K562 (cell line): ENCODE measurements at regions not wholly inside any gene's neighbourhood (a gene's known extent, or its start where the extent isn't known, plus 50 kb on each side); places are given as distances from the start of the nearest gene placed in this dataset.

ENCODE experiments used
- ATAC-seq: fragments of 200-7000 bp; cut with Tn5 transposase; 3 replicates; pipeline ENCODE4 v1.9.1; 2020; ENCODE audit warnings: moderate library complexity
- BruUV-seq: library from RNA; stranded (reverse); fragments of 400-500 nt; replicated peaks from 2 replicates; lab custom pipeline; 2021; lab: Mats Ljungman, UMichigan
- CTCF ChIA-PET: fragments of 300-600 bp; formaldehyde crosslinking; extraction: SDS; loops from one replicate; lab custom pipeline; 2021; ENCODE audit warnings: low intra/inter-chr PET ratio; lab: Yijun Ruan, JAX
- POLR2A ChIA-PET: fragments of 300-600, 350-650 bp; sonication (Branson Sonifier 250); formaldehyde crosslinking; extraction: SDS; loops from one replicate; lab custom pipeline; 2021; ENCODE audit warnings: antibody characterized with exemption, inconsistent platforms; lab: Yijun Ruan, JAX
- DNase-seq, 4 experiments: peaks; one replicate each; pipeline versions ENCODE4 v3.0.0 to v3.0.0-alpha.2; 2011 to 2018; ENCODE audit warnings: low spot score in 3 of 4, mixed read lengths in 3 of 4; ENCODE audit errors: extremely low read depth in 1 of 4
- FAIRE-seq: peaks from 2 replicates; lab custom pipeline; 2011; peaks lifted over from hg19 to GRCh38; lab: Jason Lieb, UNC
- H2AFZ ChIP-seq: 2 replicates; pipeline ENCODE4 v1.6.0; 2011; ENCODE audit warnings: low read depth, low read length, control low read depth, inconsistent platforms
- H3K27ac ChIP-seq: fragments of 200-600 bp; 3 replicates; pipeline ENCODE4 v1.8.0; 2011; ENCODE audit warnings: low read depth, mild to moderate bottlenecking, control low read depth, inconsistent platforms, low read length, moderate library complexity, mixed read lengths; ENCODE audit errors: extremely low read depth
- H3K27me3 ChIP-seq, 2 experiments: fragments of 300-600 bp in 1 of 2; 2 replicates in 1 of 2; 3 replicates in 1 of 2; pipeline versions ENCODE4 v1.6.0 to v1.8.0; 2011; ENCODE audit warnings: inconsistent platforms in 2 of 2, low read length in 2 of 2, mild to moderate bottlenecking in 1 of 2, mixed read lengths in 1 of 2, moderate library complexity in 1 of 2; ENCODE audit not compliant: control insufficient read depth in 2 of 2, insufficient read depth in 2 of 2
- H3K36me3 ChIP-seq: fragments of 300-600 bp; 3 replicates; pipeline ENCODE4 v1.8.0; 2011; ENCODE audit warnings: mild to moderate bottlenecking, low read length, inconsistent platforms; ENCODE audit not compliant: control insufficient read depth, insufficient read depth
- H3K4me1 ChIP-seq, 2 experiments: fragments of 200-600 bp in 1 of 2; replicated peaks in 1 of 2; 2 replicates in 1 of 2; 3 replicates in 1 of 2; pipeline versions ENCODE4 v1.5.1 to v1.8.0; 2011; ENCODE audit warnings: inconsistent platforms in 2 of 2, low read length in 2 of 2, mild to moderate bottlenecking in 1 of 2, mixed read lengths in 1 of 2, moderate library complexity in 1 of 2; ENCODE audit not compliant: control insufficient read depth in 2 of 2, insufficient read depth in 2 of 2
- H3K4me2 ChIP-seq: 2 replicates; pipeline ENCODE4 v1.6.1; 2011; ENCODE audit warnings: low read length, control low read depth, inconsistent platforms, mixed read lengths; ENCODE audit not compliant: insufficient read depth
- H3K4me3 ChIP-seq: fragments of 200-600 bp; sonication (generic), shearing (Covaris generic); 2 replicates; pipeline ENCODE4 v1.5.1; 2016; ENCODE audit warnings: control low read depth, inconsistent platforms
- H3K79me2 ChIP-seq: fragments of 200-600 bp; 3 replicates; pipeline ENCODE4 v1.8.0; 2011; ENCODE audit warnings: low read length, inconsistent platforms; ENCODE audit not compliant: control insufficient read depth, insufficient read depth
- H3K9ac ChIP-seq, 2 experiments: 2 replicates each; pipeline versions ENCODE4 v1.6.0 to v1.6.1; 2011; ENCODE audit warnings: low read depth in 2 of 2, low read length in 2 of 2, control low read depth in 1 of 2, inconsistent platforms in 1 of 2, mild to moderate bottlenecking in 1 of 2, mixed read lengths in 1 of 2; ENCODE audit not compliant: insufficient read depth in 1 of 2
- H3K9me1 ChIP-seq: one replicate; pipeline ENCODE4 v1.6.0; 2011; ENCODE audit warnings: inconsistent platforms, mild to moderate bottlenecking, low read length, moderate library complexity; ENCODE audit not compliant: control insufficient read depth, insufficient read depth
- H3K9me3 ChIP-seq: replicated peaks from 2 replicates; pipeline ENCODE4 v1.5.1; 2011; ENCODE audit warnings: low read depth, low read length, inconsistent platforms; ENCODE audit not compliant: control insufficient read depth, insufficient read depth
- H4K20me1 ChIP-seq: replicated peaks from 2 replicates; pipeline ENCODE4 v1.6.1; 2011; ENCODE audit warnings: low read length, inconsistent platforms, mixed read lengths; ENCODE audit not compliant: control insufficient read depth, insufficient read depth
- MEIS2 ChIP-seq: fragments of 450-650 bp; IDR thresholded peaks from 2 replicates; pipeline ENCODE4 v1.6.1; 2014; ENCODE audit warnings: mild to moderate bottlenecking; ENCODE audit not compliant: partially characterized antibody
- RERE ChIP-seq: sonication (generic); formaldehyde crosslinking; IDR thresholded peaks from 2 replicates; pipeline ENCODE4 v1.8.0; 2023; ENCODE audit warnings: missing genetic modification reagents, mild to moderate bottlenecking, borderline replicate concordance
- ZNF224 ChIP-seq: sonication (generic); formaldehyde crosslinking; IDR thresholded peaks from 2 replicates; pipeline ENCODE4 v1.8.0; 2022; ENCODE audit warnings: mild to moderate bottlenecking, missing genetic modification reagents
- WGBS: fragments of 100-300 bp; shearing (Covaris generic); methylation state at CpG from one replicate; pipeline ENCODE4 v1.1.6; 2016; ENCODE audit warnings: low coverage, mixed read lengths; ENCODE audit not compliant: insufficient coverage; ENCODE audit errors: missing lambda C conversion rate; 5-methylcytosine and 5-hydroxymethylcytosine counted together
- in situ Hi-C: fragments of 300-500 bp; cut with MboI; formaldehyde crosslinking; loops from 4 replicates; pipeline ENCODE4 v1.15.0; 2018; ENCODE audit warnings: inconsistent platforms, mixed read lengths
- intact Hi-C: fragments of 100-400 bp; cut with micrococcal nuclease; formaldehyde crosslinking; loops from 2 replicates; pipeline ENCODE4 v1.14.2; 2022

- H2AFZ ChIP-seq = no peak overlapping the region
- TF ChIP-seq RERE (CRISPR knock-in tag) (no peak), MEIS2 (no peak), ZNF224 (CRISPR knock-in tag) (no peak)
- no TSS peak for BruUV-seq
- no peaks in the 10 kb centered on the region for H3K4me1 ChIP-seq
- ChIA-PET POLR2A (no interaction called here), CTCF (no interaction called here)
- H3K9me3 ChIP-seq = no peaks in the 10 kb centered on the region
- ATAC-seq (no peak), DNase-seq (no peak), FAIRE-seq (no peak)
- no peak overlapping the region for H3K27ac ChIP-seq
- H3K27me3 ChIP-seq = peaks cover 0 to 5% of the 10 kb centered on the region in 2 experiments; a peak in 3 of 5 replicates
- in situ Hi-C loops = no loop called here
- H3K9me1 ChIP-seq = no peaks in the 10 kb centered on the region
- no peak overlapping the region for H3K4me3 ChIP-seq
- H3K4me2 ChIP-seq = no peak overlapping the region
- intact Hi-C loops = no loop called here
- WGBS = 3% methylated on average over 3 of the region's 3 CpGs
- H3K79me2 ChIP-seq = no peaks in the 10 kb centered on the region
- no peaks in the 10 kb centered on the region for H3K36me3 ChIP-seq
- no peak overlapping the region for H3K9ac ChIP-seq
- H4K20me1 ChIP-seq = no peaks in the 10 kb centered on the region
Observed at GRCh38 chr15:62653122-62653521, 389.4 kb upstream of the TPM1 start.
